Urinary bladder (tissue), 3 donors: ENCODE measurements at regions not wholly inside any gene's neighbourhood (a gene's known extent, or its start where the extent isn't known, plus 50 kb on each side); places are given as distances from the start of the nearest gene placed in this dataset.
"Not testable (repeated sequence)": the region's sequence is repeated elsewhere in the genome, so short reads cannot be mapped to it uniquely, and the experiment has no call there.

Source experiments
- DNase-seq: peaks from one replicate; pipeline ENCODE4 v3.0.0-alpha.2; 2015; ENCODE audit errors: extremely low spot score
- H3K27ac ChIP-seq: one replicate; pipeline ENCODE4 v1.5.1; 2013; ENCODE audit warnings: low read depth, mild to moderate bottlenecking, moderate library complexity
- H3K36me3 ChIP-seq: one replicate; pipeline ENCODE4 v1.6.1; 2013; ENCODE audit warnings: mild to moderate bottlenecking, moderate library complexity; ENCODE audit not compliant: insufficient read depth
- H3K4me1 ChIP-seq: one replicate; pipeline ENCODE4 v1.6.1; 2013; ENCODE audit warnings: mild to moderate bottlenecking, moderate library complexity; ENCODE audit not compliant: insufficient read depth
- H3K4me3 ChIP-seq: one replicate; pipeline ENCODE4 v1.5.1; 2013; ENCODE audit warnings: low read depth, low read length
- WGBS: extraction: QIAGEN DNeasy Blood & Tissue Kit; methylation state at CpG from one replicate; pipeline ENCODE4 v1.1.7; 2013; 5-methylcytosine and 5-hydroxymethylcytosine counted together
- donor health status: healthy with polysubstance abuse.
- donor health status: healthy.

DNA sequence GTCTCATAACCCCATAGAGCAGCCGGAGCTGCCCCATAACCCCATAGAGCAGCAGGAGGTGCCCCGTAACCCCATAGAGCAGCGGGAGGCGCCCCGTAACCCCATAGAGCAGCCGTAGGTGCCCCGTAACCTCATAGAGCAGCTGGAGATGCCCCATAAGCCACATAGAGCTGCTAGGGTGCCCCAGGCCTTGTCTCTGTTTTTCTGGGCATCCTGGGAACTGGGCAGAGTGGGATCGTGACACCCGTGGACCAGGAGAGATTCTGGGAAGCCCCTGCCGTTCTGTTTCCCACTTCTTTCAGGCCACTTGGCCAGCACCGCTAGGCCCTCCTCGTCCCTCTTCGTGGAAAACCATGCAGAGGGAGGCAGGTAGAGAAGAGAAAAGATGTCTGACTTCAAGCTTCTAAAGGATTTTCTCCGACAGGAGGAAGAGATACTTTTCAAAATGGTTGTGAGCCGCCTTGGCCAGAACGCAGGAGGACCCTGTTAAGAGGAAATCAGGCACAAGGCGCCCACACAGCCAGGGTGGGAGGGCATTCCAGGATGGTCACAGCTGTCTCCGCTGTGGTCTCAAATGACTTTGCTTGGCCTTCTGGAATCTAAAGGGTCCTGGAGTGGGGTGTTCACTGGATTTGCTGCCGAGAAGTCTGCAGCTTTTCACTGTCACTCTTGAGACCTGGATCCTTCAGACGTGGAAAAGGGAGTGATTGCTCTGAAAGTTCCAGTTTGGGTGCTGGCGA lies 171.8 kb downstream of the NPIPB11 start:
- not testable (repeated sequence) for H3K4me3 ChIP-seq, H3K4me1 ChIP-seq, H3K36me3 ChIP-seq, H3K27ac ChIP-seq, DNase-seq
- WGBS, result 88% methylated on average over 21 of the region's 21 CpGs

GRCh38 chr16:29233705-29234404 lies 172.7 kb downstream of the NPIPB11 start:
- not testable (repeated sequence) for H3K4me1 ChIP-seq, H3K4me3 ChIP-seq, H3K36me3 ChIP-seq, H3K27ac ChIP-seq, DNase-seq
- 96% methylated on average over 23 of the region's 23 CpGs for WGBS

DNA sequence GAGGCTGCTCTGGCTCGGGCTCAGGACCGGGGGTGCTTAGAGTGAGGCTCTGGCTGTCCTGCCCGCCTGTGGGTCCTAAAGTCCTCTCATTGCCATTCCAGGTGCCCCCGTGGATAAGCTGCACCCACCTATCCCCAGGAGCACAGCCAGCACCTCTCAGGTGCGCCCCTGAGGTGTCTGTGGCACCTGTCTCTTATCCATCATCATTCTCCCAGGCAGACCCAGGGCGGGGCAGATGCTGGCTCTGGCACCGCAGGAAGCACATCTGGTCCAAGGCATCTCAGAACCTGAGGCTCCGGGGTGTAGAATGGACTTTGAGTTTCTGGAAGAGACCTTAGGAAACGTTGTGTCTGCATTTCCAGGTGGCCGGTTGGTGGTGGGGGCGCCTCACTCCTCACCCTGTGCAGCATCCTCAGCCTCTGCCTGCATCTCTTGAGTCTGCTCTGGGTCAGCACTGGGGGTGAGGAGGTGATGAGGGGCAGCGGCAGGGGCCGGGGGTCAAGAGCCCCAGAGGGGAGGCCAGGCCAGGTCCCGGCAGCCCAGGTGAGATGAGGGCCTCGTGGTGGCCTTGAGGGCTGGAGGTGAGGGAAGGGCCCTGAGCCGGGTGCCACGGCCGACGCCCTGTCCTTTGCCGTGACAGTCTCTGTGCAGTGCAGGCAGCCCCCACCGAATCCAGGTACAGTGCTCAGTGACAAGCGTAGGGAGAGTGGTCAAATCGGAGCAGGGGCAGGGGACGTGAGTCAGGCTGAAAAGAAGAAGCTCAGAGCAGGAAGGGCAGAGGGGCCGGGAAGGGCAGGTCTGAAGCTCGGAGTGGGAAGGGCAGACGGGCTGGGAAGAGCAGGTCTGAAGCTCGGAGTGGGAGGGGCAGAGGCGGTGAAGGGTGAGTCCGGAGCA lies 173.5 kb downstream of the NPIPB11 start:
- H3K4me1 ChIP-seq, result no peaks in the 10 kb centered on the region
- no peak overlapping the region for H3K4me3 ChIP-seq
- no peak for DNase-seq
- 94% methylated on average over 30 of the region's 30 CpGs for WGBS
- H3K27ac ChIP-seq, result no peak overlapping the region
- H3K36me3 ChIP-seq, result no peaks in the 10 kb centered on the region

- not testable (repeated sequence) for H3K4me3 ChIP-seq, H3K27ac ChIP-seq, H3K36me3 ChIP-seq, H3K4me1 ChIP-seq, DNase-seq
- WGBS, result 91% methylated on average over 10 of the region's 10 CpGs
These were observed 174.3 kb downstream of the NPIPB11 start for GRCh38 chr16:29232160-29232705.

- Histone ChIP-seq H3K4me1 (no peaks in the 10 kb centered on the region), H3K36me3 (no peaks in the 10 kb centered on the region), H3K27ac (no peak overlapping the region), H3K4me3 (no peak overlapping the region)
- DNase-seq, result no peak
- 37% methylated on average over 18 of the region's 18 CpGs for WGBS
These were observed 175.3 kb downstream of the NPIPB11 start for GRCh38 chr16:29231244-29231643.

DNA sequence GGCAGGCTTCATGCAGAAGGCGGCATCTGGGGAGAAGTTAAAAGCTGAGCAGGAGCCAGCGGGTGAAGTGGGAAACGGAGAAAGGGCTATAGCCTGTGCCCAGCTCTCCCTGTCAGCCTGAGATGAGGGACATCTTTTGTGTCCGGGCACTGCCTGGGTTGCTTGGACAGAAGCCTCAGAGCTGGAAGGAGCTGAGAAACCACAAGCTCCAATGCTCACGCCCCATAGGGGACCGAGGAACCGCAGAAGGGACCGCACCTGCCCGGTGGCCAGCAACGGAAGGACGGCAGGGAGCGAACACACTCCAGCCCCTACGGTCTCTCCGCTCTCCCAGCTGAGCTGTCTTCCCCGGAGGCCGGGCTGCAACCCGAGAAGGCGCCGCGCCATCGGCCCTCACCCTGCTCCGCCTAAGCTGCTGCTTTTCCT lies 175.8 kb downstream of the NPIPB11 start:
- 39% methylated on average over 22 of the region's 22 CpGs for WGBS
- no peaks in the 10 kb centered on the region for H3K36me3 ChIP-seq
- no peaks in the 10 kb centered on the region for H3K4me1 ChIP-seq
- H3K27ac ChIP-seq, result no peak overlapping the region
- no peak overlapping the region for H3K4me3 ChIP-seq
- DNase-seq, result no peak

- 83% methylated on average over 21 of the region's 21 CpGs for WGBS
- not testable (repeated sequence) for DNase-seq, H3K36me3 ChIP-seq, H3K27ac ChIP-seq, H3K4me3 ChIP-seq, H3K4me1 ChIP-seq
These were observed 176.4 kb downstream of the NPIPB11 start for GRCh38 chr16:29230006-29230668.

GRCh38 chr16:29229616-29230005 lies 176.9 kb downstream of the NPIPB11 start:
- H3K36me3 ChIP-seq, DNase-seq, H3K4me1 ChIP-seq, H3K4me3 ChIP-seq, H3K27ac ChIP-seq: not testable (repeated sequence)
- WGBS, result 90% methylated on average over 8 of the region's 8 CpGs

DNA sequence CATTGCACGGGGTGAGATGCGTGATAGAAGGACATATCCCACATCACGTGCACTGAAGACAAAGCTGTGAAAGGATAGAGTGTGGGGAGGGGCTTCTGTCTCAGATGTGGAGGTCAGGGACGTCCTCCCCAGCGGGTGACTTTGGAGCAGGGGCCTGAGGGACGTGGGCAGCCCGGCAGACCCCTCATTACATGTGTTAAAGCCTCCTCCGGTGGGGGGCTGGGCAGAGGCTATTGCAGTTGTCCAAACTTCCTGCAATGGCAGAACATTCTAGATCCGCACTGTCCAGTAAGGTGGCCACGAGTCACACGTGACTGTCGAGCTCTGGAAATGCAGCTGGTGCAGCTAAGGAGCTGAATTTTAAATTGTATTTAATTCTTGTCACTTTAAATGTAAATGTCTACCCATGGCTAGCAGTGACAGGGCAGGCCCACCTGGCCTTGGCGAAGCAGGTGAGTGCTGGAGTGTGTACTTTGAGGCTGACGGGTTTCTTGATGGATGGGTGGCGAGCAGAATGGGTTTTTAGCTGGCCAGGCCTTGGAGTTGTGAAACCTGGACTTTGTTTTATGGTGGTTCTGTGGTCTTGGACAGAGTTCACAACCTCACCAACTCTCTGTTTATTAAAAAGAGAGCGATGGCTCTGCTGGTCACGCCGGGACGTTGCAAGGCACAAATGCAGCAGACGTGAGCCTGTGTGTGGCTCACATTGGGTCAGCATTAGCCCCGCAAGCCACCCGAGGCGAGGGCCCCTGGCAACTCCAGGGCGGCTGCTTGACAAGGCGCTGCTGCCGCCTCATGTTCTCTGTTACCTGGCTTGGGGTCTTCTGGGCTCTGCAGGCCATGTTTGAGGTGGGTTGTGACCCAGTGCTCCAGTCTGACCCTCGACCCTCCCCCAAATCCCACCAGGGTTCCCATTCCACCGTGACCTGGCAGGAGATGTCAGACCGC lies 177.6 kb downstream of the NPIPB11 start:
- H3K36me3 ChIP-seq, H3K4me3 ChIP-seq, H3K4me1 ChIP-seq, H3K27ac ChIP-seq, DNase-seq: not testable (repeated sequence)
- WGBS, result 92% methylated on average over 28 of the region's 29 CpGs

GRCh38 chr16:29227751-29228663 lies 178.5 kb downstream of the NPIPB11 start:
- not testable (repeated sequence) for H3K27ac ChIP-seq, H3K36me3 ChIP-seq, DNase-seq, H3K4me3 ChIP-seq, H3K4me1 ChIP-seq
- WGBS, result 48% methylated on average over 20 of the region's 20 CpGs

DNA sequence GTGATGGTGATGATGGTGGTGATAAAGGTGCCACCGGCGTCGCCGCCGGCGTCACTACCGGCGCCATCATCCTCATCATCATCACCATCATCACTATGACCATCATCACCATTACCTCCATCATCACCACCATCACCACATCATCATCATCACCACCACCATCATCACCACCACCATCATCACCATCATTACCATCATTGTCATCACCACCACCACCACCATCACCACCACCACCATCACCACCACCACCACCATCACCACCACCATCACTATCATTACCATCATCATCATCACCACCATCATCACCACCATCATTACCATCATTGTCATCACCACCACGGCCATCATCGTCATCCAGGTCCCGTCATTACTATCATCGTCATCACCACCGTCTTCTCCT lies 179.7 kb downstream of the NPIPB11 start:
- Histone ChIP-seq H3K4me1 (no peaks in the 10 kb centered on the region), H3K4me3 (no peak overlapping the region), H3K36me3 (no peaks in the 10 kb centered on the region), H3K27ac (no peak overlapping the region)
- DNase-seq, result no peak
- no CpG with 5 or more reads among the region's 13 CpGs for WGBS
